ENCODE measurements at regions not wholly inside any gene's neighbourhood (a gene's known extent, or its start where the extent isn't known, plus 50 kb on each side); places are given as distances from the start of the nearest gene placed in this dataset.
"Not testable (repeated sequence)": the region's sequence is repeated elsewhere in the genome, so short reads cannot be mapped to it uniquely, and the experiment has no call there.

- DNase-seq: peak; percentile 28 to 61
Observed at GRCh38 chr2:207216457-207216856, 50.7 kb upstream of the KLF7 start.

- no peak for DNase-seq
Observed at GRCh38 chr2:207217442-207217841, 51.7 kb upstream of the KLF7 start.

- no peak for DNase-seq
Observed at GRCh38 chr2:207219081-207219630, 53.4 kb upstream of the KLF7 start.

DNA sequence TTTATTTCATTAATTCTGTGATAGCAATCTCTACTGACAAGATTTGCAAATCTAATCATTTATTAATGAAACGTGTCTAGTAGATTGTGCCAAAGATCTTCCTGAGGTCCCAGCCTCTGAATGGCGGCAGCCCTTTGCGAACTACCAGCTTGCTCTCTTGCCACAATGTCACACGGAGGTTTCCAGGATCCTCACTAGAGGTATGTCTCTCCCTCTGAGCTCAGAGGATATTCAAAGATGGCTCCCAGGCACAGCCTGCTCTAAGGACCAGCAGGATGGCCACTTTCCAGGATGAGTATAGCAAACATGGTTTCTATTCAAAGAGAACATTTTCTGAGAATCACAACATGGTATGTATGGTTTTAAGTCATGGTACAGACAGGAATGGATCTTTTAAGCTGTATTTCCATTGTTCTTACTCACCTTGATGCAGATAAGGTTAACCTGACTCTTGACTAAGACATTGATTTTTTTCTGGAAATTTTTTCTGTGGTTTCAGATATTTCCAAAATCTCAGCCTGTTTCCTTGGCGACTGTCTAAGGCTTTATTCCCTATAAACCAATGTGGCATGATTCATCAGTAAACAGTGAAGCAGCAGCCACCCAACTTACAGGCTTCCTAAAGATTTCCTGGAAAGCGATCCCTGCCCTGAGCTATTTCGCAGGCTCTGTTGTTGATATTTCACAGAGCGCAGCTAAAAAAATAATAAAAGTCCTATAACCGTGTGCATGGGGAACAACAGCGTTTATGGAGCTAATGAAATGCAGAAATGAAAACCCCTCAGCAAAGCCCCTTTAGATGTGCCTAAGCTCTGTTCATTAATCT is 54.1 kb upstream of the KLF7 start:
- no peak for DNase-seq

GRCh38 chr2:207221731-207222130 is 56.0 kb upstream of the KLF7 start:
- DNase-seq: no peak

GRCh38 chr2:207223051-207223450 is 57.3 kb upstream of the KLF7 start:
- DNase-seq: no peak

DNA sequence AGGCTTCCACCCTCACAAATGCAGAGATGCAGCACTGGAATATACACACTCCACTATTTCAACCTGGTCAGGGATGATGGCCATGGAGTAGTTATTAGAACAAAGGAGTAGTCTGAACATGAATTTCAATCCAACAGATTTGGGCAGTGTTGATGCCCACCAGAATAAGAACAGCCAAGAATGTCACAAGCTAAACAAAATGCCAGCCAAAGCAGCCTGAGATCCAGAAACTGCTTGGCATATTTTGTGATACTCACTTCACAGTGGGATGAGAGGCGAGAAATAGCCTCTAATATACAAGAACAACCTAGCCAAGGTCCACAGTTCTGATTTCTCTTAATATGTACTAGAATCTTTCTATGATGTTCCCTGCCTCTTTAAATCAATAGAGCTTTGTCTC is 58.6 kb upstream of the KLF7 start:
- DNase-seq: no peak

DNA sequence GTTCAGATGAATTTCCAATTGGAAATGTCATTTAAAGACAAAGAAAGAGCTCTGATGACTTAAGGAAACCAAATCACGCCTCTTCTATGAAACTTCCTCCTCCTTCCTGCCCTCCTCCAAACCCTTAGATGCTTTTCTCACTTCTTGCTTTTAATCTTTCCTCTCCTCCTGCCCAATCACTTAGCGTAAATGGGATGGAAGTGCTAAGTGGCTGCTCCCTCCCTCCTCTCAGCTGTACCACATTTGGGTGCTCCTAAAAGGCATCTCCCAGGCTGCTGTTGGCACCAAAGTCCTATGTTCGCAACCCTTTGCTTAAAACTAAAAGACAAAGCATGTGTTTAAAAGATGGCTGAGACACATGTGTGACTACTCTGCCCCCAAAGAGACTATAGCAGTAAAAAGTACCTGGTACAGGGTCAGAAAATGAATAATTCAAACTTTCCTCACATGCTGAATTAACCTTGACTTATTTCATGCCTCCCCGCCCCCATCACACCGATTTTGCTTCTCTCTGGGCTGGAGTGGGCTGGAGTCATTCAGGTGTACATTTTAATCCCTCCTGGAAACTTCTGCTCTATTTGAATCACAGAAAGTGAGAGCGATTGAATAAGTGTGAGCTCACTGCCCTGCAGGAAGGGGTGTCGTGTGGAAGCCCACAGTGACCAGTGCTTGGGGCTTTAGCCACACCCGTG is 59.2 kb upstream of the KLF7 start:
- DNase-seq: no peak

DNA sequence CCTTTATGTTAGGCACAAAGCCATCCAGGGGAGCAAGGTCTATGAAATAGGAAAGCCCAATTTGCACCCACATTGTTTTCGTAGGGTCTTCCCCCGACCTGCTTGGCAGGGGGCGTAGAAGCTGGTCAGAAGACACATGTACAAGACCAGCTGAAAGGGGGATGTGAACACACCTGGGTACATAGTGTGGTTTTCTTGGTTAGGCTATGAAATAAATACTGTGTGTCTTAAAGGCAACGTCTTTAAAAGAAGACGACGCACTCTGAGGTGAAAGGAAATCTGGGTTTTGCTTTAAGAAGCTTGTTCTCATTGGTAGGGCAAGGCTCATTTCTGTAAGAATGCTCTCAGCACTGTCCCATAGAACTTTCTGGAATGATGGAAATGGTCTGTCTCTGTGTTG is 60.0 kb upstream of the KLF7 start:
- DNase-seq: no peak

GRCh38 chr2:207226243-207226642 is 60.5 kb upstream of the KLF7 start:
- DNase-seq: no peak

- no peak for DNase-seq
Observed at GRCh38 chr2:207226671-207227061, 60.9 kb upstream of the KLF7 start.

GRCh38 chr2:207227062-207227748 is 61.5 kb upstream of the KLF7 start:
- no peak for DNase-seq

GRCh38 chr2:207227749-207228145 is 62.0 kb upstream of the KLF7 start:
- DNase-seq: no peak

GRCh38 chr2:207228402-207228801 is 62.7 kb upstream of the KLF7 start:
- no peak for DNase-seq

GRCh38 chr2:207229161-207229560 is 63.4 kb upstream of the KLF7 start:
- no peak for DNase-seq

- DNase-seq: no peak
Observed at GRCh38 chr2:207230261-207231105, 64.7 kb upstream of the KLF7 start.

DNA sequence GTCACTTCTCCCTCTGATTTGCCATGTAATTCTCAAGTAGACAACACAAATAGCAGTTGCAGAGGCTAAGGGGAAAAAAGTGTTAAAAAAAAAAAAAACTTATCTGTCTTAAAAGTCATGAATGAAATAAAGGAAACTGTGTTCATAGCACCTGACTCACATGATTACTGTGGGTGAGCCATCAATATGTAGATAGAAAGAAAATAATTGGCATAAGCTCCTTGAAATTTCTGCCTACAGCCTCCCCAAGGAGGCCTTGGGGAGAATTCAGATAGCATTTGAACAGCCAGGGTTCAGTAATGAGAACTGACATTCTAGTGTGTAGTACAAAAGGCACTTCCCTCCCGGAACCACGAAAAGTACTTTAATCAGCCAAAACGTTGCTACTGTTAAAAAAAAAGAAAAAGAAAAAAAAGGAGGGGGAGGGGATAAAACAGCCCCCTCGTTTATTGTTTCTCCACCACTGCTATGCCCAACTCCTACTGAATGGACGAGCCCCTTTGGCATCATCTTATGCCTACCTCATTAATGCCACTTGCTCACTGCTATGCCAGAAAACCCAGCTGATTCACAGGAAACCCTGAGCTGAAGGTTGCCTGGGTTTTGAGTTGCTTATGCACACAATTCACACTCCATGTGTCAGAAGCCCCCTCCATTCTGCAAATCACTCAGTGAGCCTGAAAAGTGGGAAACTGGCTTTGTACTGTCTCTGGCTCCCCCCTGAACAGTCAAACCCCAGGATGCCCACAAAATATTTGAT is 65.5 kb upstream of the KLF7 start:
- no peak for DNase-seq

- no peak for DNase-seq
Observed at GRCh38 chr2:207231967-207232366, 66.2 kb upstream of the KLF7 start.

- not testable (repeated sequence) for DNase-seq
Observed at GRCh38 chr2:207233141-207233540, 67.4 kb upstream of the KLF7 start.

GRCh38 chr2:207233731-207234130 is 68.0 kb upstream of the KLF7 start:
- no peak for DNase-seq

DNA sequence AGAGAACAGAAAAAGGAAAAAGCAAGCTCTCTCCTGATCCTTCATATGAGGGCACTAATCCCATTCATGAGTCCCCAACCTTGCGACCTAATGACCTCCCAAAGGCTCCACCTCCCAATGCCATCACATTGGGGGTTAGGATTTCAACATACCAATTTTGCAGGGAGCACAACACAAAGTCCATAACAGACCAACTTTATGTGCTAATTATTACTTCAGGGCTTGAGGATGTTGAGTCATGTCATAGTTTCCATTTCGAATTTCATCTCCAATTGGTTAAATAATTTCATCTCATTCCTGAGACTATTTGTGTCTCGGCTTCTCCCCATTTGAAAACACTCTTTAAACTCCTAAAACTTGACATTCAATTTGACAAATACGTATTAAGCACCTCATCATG is 69.9 kb upstream of the KLF7 start:
- no peak for DNase-seq

Measured in NCI-H1930 (cell line).